ENCODE measurements at regions not wholly inside any gene's neighbourhood (a gene's known extent, or its start where the extent isn't known, plus 50 kb on each side); places are given as distances from the start of the nearest gene placed in this dataset.
"Not testable (repeated sequence)": the region's sequence is repeated elsewhere in the genome, so short reads cannot be mapped to it uniquely, and the experiment has no call there.

DNA sequence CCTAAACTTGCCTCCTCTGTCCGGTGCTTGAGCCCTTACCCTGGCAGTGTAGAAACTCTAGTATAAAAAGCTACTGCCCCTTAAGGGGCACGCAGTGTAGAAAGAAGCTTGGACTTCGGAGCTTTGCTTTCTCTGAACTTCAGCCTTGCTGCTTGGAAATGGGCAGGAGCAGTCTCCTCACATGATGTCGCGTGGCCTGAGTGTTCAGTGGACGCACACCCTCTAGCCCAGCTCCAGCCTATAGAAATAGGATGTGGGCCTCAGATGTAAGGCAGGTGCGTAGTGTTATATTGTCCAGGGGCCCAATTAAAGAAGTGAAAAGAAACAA is 98.2 kb upstream of the PCBD1 start:
- Histone ChIP-seq H3K9me3 (no peaks in the 10 kb centered on the region), H3K27me3 (no peaks in the 10 kb centered on the region), H3K4me3 (no peak overlapping the region), H3K4me1 (no peaks in the 10 kb centered on the region), H3K36me3 (ENCODE audit: low read depth, missing control alignments) (no peaks in the 10 kb centered on the region), H3K27ac (no peak overlapping the region)
- no peak for DNase-seq
- WGBS, 2 donors = 90 to 94% methylated on average over 7 of the region's 7 CpGs
- intact Hi-C loops (cut with DNase I; ENCODE audit: low total_unique reads) = no loop called here
- TF ChIP-seq POLR2A (IDR thresholded peaks at IDR 0.05) = no peak
- TF ChIP-seq, protein P1, sequence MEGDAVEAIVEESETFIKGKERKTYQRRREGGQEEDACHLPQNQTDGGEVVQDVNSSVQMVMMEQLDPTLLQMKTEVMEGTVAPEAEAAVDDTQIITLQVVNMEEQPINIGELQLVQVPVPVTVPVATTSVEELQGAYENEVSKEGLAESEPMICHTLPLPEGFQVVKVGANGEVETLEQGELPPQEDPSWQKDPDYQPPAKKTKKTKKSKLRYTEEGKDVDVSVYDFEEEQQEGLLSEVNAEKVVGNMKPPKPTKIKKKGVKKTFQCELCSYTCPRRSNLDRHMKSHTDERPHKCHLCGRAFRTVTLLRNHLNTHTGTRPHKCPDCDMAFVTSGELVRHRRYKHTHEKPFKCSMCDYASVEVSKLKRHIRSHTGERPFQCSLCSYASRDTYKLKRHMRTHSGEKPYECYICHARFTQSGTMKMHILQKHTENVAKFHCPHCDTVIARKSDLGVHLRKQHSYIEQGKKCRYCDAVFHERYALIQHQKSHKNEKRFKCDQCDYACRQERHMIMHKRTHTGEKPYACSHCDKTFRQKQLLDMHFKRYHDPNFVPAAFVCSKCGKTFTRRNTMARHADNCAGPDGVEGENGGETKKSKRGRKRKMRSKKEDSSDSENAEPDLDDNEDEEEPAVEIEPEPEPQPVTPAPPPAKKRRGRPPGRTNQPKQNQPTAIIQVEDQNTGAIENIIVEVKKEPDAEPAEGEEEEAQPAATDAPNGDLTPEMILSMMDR (IDR thresholded peaks at IDR 0.05) = no peak

DNA sequence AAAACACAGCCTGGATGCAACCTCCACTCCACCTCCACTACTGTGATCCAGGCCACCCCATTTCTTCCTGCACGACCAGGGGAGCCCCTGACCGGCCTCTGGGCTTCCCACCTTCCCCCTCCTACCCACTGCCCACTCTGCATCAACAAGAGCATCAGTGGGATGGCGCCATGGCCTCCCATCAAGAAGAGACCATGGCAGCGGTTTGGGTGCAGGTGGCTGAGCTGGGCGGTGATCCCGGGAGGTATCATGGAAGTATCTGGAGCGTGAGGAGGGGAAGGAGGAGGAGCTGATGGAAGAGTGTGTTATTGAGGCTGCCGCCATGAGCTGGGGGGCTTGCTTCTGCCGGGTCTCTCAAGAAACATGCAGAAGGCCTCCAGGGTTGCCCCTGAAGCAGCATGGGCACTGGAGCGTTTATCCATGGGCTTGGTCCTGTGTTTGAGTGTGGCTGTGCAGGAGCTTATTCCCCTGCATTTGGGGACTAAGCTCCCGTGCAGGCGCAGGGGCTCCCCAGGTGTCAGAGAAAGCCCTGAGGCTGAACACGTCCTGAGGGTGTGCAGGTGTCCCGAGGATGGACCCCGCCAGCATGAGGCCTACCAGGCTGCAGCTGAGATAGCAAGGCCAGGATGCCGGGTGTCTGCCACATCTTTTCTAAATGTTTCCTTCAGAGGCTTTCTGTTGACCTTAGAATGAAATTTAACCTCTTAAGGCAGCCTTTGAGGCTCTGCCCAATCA is 99.2 kb upstream of the PCBD1 start:
- intact Hi-C loops (cut with DNase I; ENCODE audit: low total_unique reads) = no loop called here
- Histone ChIP-seq H3K4me1 (no peaks in the 10 kb centered on the region), H3K9me3 (no peaks in the 10 kb centered on the region), H3K4me3 (no peak overlapping the region), H3K36me3 (ENCODE audit: low read depth, missing control alignments) (no peaks in the 10 kb centered on the region), H3K27ac (no peak overlapping the region), H3K27me3 (no peaks in the 10 kb centered on the region)
- TF ChIP-seq, protein P1 (IDR thresholded peaks at IDR 0.05) = no peak
- TF ChIP-seq POLR2A (IDR thresholded peaks at IDR 0.05) = no peak
- 84 to 97% methylated on average over 12 to 14 of the region's 16 CpGs for WGBS, 2 donors
- no peak for DNase-seq

DNA sequence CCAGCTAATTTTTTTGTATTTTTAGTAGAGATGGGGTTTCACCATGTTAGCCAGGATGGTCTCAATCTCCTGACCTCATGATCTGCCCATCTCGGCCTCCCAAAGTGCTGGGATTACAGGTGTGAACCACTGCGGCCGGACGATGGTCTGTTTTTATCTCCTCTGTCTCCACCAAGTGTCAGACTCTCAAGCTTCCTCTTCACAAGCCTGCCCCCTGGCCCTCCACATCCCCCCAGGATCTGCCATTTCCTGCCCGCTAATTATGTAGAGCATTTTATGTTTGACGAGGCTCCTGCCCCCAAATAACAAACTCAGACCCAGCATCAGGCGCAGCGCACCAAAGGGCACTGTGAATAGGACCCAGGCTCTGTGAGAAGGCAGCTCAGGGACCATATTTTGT is 101.8 kb upstream of the PCBD1 start:
- H3K36me3 ChIP-seq (ENCODE audit: low read depth, missing control alignments); H3K9me3 ChIP-seq; H3K27me3 ChIP-seq; intact Hi-C loops (cut with DNase I; ENCODE audit: low total_unique reads); DNase-seq; H3K27ac ChIP-seq; H3K4me1 ChIP-seq; H3K4me3 ChIP-seq: not testable (repeated sequence)
- WGBS, 2 donors = 74 to 91% methylated on average over 8 of the region's 8 CpGs

DNA sequence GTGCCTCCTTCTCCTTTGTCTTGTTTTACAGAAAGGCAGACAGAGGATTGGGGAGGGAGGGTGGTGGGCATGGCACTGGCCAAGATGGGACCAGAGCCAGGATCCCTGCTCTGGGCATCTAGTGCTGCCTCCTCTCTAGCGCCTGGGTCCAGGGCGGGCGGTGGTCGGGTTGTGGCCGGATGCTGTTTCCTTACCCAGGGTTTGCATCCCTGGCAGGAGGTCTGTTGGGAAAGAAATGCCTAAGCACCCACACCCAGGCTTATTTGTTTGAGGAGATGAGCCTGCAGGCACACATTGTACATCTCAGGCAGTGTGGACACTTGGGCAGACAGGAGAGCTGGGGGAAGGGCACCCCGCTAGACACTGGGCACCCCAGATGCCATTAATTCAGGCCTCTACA is 102.3 kb upstream of the PCBD1 start:
- Histone ChIP-seq H3K36me3 (ENCODE audit: low read depth, missing control alignments) (no peaks in the 10 kb centered on the region), H3K4me3 (no peak overlapping the region), H3K9me3 (no peaks in the 10 kb centered on the region), H3K27me3 (no peaks in the 10 kb centered on the region), H3K27ac (no peak overlapping the region), H3K4me1 (no peaks in the 10 kb centered on the region)
- TF ChIP-seq, protein P1 (IDR thresholded peaks at IDR 0.05) = no peak
- TF ChIP-seq POLR2A (IDR thresholded peaks at IDR 0.05) = no peak
- WGBS, 2 donors = 77 to 96% methylated on average over 4 to 6 of the region's 6 CpGs
- intact Hi-C loops (cut with DNase I; ENCODE audit: low total_unique reads) = no loop called here
- no peak for DNase-seq

DNA sequence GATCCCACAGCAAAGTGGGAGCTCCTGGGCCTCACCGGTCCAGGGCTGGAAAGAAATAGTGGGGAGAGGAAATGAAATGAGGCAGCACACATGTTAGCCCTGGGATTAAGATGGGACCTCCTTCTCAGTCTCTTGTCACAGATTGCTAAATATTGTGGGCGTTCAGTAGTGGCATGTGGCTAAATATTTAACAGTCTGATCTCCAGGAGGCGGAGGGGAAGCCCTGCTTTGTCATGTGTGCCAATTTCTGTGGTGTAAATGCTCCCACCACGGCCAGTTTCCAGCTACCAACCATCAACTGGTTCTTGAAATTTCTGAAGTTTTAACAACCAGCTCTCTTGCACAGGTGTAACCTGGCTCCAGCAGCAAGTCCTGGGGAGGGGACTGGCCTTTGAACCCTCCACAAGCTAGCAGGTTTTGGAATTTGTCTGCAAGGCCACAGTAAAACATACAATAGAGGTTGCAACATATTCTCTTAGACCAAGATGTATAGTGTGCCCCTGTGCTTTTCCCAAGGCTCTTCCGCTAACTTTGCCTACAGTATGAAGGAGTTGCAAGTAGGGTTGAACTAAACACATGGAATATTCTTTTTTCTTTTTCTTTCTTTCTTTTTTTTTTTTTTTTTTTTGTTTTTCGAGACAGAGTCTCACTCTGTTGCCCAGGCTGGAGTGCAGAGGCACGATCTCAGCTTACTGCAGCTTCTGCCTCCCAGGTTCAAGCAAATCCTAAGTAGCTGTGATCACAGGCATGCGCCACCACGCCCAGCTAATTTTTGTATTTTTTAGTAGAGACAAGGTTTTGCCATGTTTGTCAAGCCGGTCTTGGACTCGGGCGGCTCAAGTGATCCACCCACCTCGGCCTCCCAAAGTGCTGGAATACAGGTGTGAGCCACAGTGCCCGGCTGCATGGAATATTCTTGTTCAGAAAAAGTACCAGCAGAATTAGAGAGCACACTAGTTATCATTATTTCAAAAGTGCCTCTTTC is 103.1 kb upstream of the PCBD1 start:
- Histone ChIP-seq H3K27ac (no peak overlapping the region), H3K4me1 (no peaks in the 10 kb centered on the region), H3K9me3 (no peaks in the 10 kb centered on the region), H3K27me3 (no peaks in the 10 kb centered on the region), H3K36me3 (ENCODE audit: low read depth, missing control alignments) (no peaks in the 10 kb centered on the region), H3K4me3 (no peak overlapping the region)
- 92 to 94% methylated on average over 14 of the region's 14 CpGs for WGBS, 2 donors
- no peak for DNase-seq
- intact Hi-C loops (cut with DNase I; ENCODE audit: low total_unique reads) = no loop called here
- TF ChIP-seq POLR2A (IDR thresholded peaks at IDR 0.05) = no peak
- TF ChIP-seq, protein P1 (IDR thresholded peaks at IDR 0.05) = no peak

All from testis (tissue), 2 donors.